Pancreas (tissue), 10 donors: ENCODE measurements at regions not wholly inside any gene's neighbourhood (a gene's known extent, or its start where the extent isn't known, plus 50 kb on each side); places are given as distances from the start of the nearest gene placed in this dataset.

ENCODE experiments used
- ATAC-seq, 4 donors: fragments of 200-7000 bp; cut with Tn5 transposase; one replicate each; pipeline versions ENCODE4 v1.8.0 to v1.9.1; 2020; ENCODE audit warnings: mild to moderate bottlenecking in 4 of 4, moderate library complexity in 4 of 4
- DNase-seq, 6 donors: peaks; one replicate each; pipeline ENCODE4 v3.0.0-alpha.2; 2020
- FAIRE-seq: peaks from 2 replicates; lab custom pipeline; 2012; peaks lifted over from hg19 to GRCh38; lab: Jason Lieb, UNC
- H3K27ac ChIP-seq, 4 donors: fragments of 200-600 bp; sonication (generic); 1 replicate in 3 of 4; 2 replicates in 1 of 4; pipeline versions ENCODE4 v1.5.0 to v1.8.0; 2020
- H3K27me3 ChIP-seq, 4 donors: fragments of 200-600 bp; one replicate each; pipeline ENCODE4 v1.8.0; 2021
- H3K36me3 ChIP-seq, 3 donors: fragments of 200-600 bp; sonication (generic) in 1 of 3; one replicate each; pipeline versions ENCODE4 v1.5.0 to v1.8.0; 2020 to 2021
- H3K4me1 ChIP-seq, 3 donors: fragments of 200-600 bp; one replicate each; pipeline ENCODE4 v1.8.0; 2021
- H3K4me3 ChIP-seq, 4 donors: fragments of 200-600 bp; sonication (generic) in 2 of 4; one replicate each; pipeline versions ENCODE4 v1.5.0 to v1.8.0; 2020 to 2021
- H3K9me3 ChIP-seq, 4 donors: fragments of 200-600 bp; one replicate each; pipeline ENCODE4 v1.8.0; 2021
- CTCF ChIP-seq, 4 donors: fragments of 200-600 bp; sonication (generic) in 3 of 4; IDR thresholded peaks; one replicate each; pipeline versions ENCODE4 v1.5.0 to v1.8.0; 2021; ENCODE audit warnings: antibody characterized with exemption in 4 of 4
- WGBS, 2 donors: extraction: QIAGEN DNeasy Blood & Tissue Kit; methylation state at CpG; one replicate each; pipeline ENCODE4 v1.1.7; 2013; 5-methylcytosine and 5-hydroxymethylcytosine counted together
- intact Hi-C, 3 donors: fragments of 100-400 bp; cut with DNase I; formaldehyde crosslinking; loops; one replicate each; pipeline versions ENCODE4 v1.11.1 to v1.14.2; 2022
- donor health status: healthy with polysubstance abuse.
- donor health status: DM: no; HTN: no; CAD: no; lungs with moderate emphysema.
- donor health status: DM: no; HTN: no; CAD: no.
- donor health status: control.
- donor health status: control.
- donor health status: Bipolar disorder and iron deficiency.
- donor health status: DM: yes; HTN: yes; CAD: no.
- donor health status: DM: no; HTN: no; CAD: no.
- donor health status: DM: no; HTN: no; CAD: no.
- donor health status: DM: yes; HTN: yes; CAD: no.

GRCh38 chr2:207417301-207417718 is 112.5 kb upstream of the CREB1 start:
- no peak for ATAC-seq
- H3K36me3 ChIP-seq, result no peaks in the 10 kb centered on the region
- no peak for TF ChIP-seq CTCF (IDR thresholded peaks at IDR 0.05)
- intact Hi-C loops, result no loop called here
- H3K9me3 ChIP-seq, result no peaks in the 10 kb centered on the region
- no peak overlapping the region for H3K4me3 ChIP-seq
- no peak for DNase-seq
- H3K4me1 ChIP-seq, result no peaks in the 10 kb centered on the region
- 72 to 75% methylated on average over 3 of the region's 3 CpGs for WGBS, 2 donors
- FAIRE-seq, result no peak
- H3K27me3 ChIP-seq, result no peaks in the 10 kb centered on the region
- no peak overlapping the region for H3K27ac ChIP-seq

GRCh38 chr2:207418419-207418818 is 111.3 kb upstream of the CREB1 start:
- no peaks in the 10 kb centered on the region for H3K27me3 ChIP-seq
- FAIRE-seq, result no peak

GRCh38 chr2:207419331-207419730 is 110.4 kb upstream of the CREB1 start:
- Histone ChIP-seq H3K4me3 (no peak overlapping the region), H3K9me3 (no peaks in the 10 kb centered on the region), H3K27me3 (no peaks in the 10 kb centered on the region), H3K27ac (no peak overlapping the region), H3K36me3 (no peaks in the 10 kb centered on the region), H3K4me1 (no peaks in the 10 kb centered on the region)
- 71 to 80% methylated on average over 4 of the region's 4 CpGs for WGBS, 2 donors
- ATAC-seq (no peak), DNase-seq (no peak), FAIRE-seq (no peak)
- intact Hi-C loops, result no loop called here
- TF ChIP-seq CTCF (IDR thresholded peaks at IDR 0.05), result no peak

More at GRCh38 chr2:207418419-207418818, 111.3 kb upstream of the CREB1 start:
- Histone ChIP-seq H3K36me3 (no peaks in the 10 kb centered on the region), H3K4me1 (no peaks in the 10 kb centered on the region), H3K4me3 (no peak overlapping the region), H3K9me3 (no peaks in the 10 kb centered on the region), H3K27ac (no peak overlapping the region)
- 45 to 47% methylated on average over 4 of the region's 4 CpGs for WGBS, 2 donors
- no peak for TF ChIP-seq CTCF (IDR thresholded peaks at IDR 0.05)
- intact Hi-C loops, result no loop called here
- no peak for ATAC-seq
- no peak for DNase-seq

- Histone ChIP-seq H3K4me3 (no peak overlapping the region), H3K27me3 (no peaks in the 10 kb centered on the region), H3K9me3 (no peaks in the 10 kb centered on the region), H3K36me3 (no peaks in the 10 kb centered on the region), H3K4me1 (no peaks in the 10 kb centered on the region), H3K27ac (no peak overlapping the region)
- ATAC-seq (no peak), FAIRE-seq (no peak), DNase-seq (no peak)
- TF ChIP-seq CTCF (IDR thresholded peaks at IDR 0.05), result no peak
- intact Hi-C loops, result no loop called here
- 82 to 87% methylated on average over 12 of the region's 12 CpGs for WGBS, 2 donors
These were observed 108.1 kb upstream of the CREB1 start for GRCh38 chr2:207421671-207422070.

- no peaks in the 10 kb centered on the region for H3K36me3 ChIP-seq
- ATAC-seq (no peak), FAIRE-seq (no peak), DNase-seq (no peak)
- intact Hi-C loops, result no loop called here
- H3K4me1 ChIP-seq, result no peaks in the 10 kb centered on the region
- H3K27ac ChIP-seq, result no peak overlapping the region
- WGBS, 2 donors, result 85 to 88% methylated on average over 3 of the region's 3 CpGs
- H3K4me3 ChIP-seq, result no peak overlapping the region
- TF ChIP-seq CTCF (IDR thresholded peaks at IDR 0.05), result no peak
- H3K27me3 ChIP-seq, result no peaks in the 10 kb centered on the region
- H3K9me3 ChIP-seq, result no peaks in the 10 kb centered on the region
These were observed 107.4 kb upstream of the CREB1 start for GRCh38 chr2:207422380-207422779.
